Myocyte (in vitro differentiated cells): ENCODE measurements at regions not wholly inside any gene's neighbourhood (a gene's known extent, or its start where the extent isn't known, plus 50 kb on each side); places are given as distances from the start of the nearest gene placed in this dataset.
"Not testable (repeated sequence)": the region's sequence is repeated elsewhere in the genome, so short reads cannot be mapped to it uniquely, and the experiment has no call there.

Source experiments
- DNase-seq: peaks from one replicate; pipeline ENCODE4 v3.0.0-alpha.2; 2012; ENCODE audit warnings: low read depth

DNA sequence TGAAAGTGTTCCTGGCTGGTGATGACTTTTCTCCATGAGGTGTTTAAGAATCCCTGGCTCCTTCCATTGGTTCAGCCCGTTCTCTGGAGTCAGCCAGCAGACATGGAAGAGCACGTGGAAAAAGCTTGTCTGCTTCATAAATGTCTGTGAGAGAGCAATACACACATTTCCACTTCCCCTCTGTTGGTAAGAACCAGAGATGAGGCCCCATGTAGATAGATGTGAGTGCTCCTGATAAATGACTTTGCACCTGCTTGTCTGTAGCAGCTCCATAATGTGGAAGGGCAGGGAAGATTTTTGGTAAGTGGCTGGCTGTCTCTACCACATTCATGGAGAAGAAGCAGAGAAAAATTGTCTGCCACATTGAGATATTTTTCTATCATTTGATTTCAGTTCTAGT, 325.8 kb downstream of the LMO7 start:
- no peak for DNase-seq

DNA sequence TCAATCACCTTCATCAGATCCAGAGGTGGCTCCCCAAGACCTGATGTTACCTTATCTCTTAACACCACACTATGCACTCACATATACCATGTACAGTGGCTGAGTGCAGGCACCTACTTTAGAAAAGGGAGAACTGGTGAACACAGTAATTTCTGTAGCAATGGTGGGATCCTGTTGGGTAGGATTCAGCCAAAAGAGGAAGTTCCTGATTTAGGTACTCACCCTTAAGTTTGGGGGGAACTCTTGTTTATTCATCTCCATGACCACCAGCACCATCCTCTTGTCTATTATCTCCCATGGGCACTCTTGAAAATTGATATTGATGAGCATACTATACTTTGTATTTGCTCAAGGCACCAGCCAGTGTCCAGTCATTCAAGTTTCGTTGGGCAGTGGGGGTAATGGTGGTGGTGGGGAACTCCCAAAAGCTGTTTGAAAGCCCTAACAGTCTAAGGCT, 324.4 kb downstream of the LMO7 start:
- DNase-seq, result no peak

DNA sequence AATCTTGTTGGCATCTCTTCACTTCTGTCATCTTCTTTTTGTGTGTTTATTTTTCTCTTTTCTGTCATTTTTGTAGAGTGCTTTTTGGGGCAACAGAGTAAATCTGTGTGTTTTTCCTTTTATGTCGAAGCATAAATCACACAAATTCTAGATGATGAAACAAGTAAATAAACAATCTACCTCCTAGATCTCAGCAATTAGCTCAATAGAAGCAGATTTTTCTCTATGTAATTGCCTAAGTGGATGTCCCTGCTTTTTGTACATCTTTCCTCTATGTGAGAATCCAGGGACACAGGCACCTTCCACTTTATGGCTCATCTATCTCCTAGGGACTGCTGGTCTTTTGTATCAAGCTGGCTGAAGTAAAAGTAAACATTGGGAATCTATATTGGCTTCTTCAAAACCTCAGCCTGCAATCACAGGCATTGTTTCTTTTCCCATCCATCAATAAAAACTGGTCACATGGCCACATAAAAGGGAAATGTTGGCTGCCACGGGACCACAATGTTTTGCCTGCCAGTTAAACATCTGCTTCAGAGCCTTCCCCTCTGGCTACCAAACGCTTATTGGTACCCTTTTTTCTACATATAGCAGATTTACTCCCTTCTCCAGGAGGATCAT, 323.8 kb downstream of the LMO7 start:
- DNase-seq, result no peak

DNA sequence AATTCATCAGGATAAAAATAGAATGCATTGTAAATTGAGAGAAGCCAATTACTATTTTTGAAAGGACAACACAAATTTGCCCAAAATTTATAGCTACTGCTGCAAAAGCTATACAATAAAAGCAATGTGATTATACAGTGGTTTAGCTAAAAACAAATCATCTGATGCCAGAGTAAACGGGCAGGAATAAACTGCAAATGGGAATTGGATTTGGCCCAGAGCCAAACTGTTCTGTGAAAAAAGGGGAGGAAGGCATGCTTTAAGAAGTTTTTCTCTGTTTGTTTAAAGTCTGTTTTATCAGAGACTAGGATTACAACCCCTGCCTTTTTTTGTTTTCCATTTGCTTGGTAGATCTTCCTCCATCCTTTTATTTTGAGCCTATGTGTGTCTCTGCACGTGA, 317.5 kb downstream of the LMO7 start:
- DNase-seq, result not testable (repeated sequence)

DNA sequence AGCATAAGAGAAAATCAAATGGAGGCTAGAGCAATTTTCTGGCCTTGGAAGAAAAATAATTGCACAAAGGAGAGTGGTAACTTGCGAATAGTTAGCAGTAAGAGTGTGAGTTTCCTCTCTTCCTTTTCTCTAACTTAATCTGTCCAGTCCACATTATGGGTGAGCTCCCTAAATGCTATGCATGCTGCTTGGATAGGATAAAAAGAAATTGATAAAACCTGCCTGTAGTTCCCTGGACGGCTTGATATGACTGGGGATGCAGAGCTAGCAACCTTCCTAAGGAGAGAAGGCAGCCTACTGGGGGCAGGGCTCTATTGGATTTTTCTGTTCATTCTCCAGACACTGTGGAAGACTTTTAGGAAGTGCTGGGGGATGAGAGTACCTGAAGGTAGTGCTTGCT, 311.3 kb downstream of the LMO7 start:
- DNase-seq, result no peak

DNA sequence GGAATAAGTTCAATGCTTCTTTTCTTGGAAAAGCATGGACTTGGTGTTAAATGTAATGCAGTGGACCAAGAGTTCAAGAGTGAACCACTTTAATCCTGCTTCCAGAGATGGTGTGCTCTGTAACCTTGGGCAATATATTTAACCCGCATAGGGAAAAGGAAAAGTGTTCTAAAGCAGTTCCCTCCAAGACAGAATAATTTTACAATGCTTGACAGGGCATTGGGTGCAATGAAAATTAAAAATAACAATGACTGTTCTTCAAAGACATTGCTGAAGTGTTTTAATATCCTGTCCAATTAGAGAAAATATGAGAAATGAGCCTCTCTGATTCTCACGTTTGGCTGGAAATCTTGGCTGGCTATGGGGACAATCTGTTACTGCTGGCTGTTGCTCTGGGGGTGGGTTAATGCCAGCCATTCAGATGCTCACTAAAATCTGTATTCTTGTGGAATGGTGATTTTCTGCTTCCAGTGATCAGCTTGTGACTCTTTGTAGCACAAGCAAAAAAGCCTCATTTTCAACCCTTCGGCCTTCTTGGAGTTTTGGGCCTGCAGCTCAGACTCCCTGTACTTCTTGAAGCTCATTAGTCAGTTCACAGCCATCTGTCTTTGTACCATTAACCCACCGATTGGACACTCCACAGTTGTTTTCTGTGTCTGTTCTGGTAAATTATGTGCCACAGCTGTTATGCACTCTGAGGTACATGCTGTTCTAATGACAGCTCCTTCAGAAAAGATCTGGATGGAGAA, 310.6 kb downstream of the LMO7 start:
- peak; percentile 84 for DNase-seq

DNA sequence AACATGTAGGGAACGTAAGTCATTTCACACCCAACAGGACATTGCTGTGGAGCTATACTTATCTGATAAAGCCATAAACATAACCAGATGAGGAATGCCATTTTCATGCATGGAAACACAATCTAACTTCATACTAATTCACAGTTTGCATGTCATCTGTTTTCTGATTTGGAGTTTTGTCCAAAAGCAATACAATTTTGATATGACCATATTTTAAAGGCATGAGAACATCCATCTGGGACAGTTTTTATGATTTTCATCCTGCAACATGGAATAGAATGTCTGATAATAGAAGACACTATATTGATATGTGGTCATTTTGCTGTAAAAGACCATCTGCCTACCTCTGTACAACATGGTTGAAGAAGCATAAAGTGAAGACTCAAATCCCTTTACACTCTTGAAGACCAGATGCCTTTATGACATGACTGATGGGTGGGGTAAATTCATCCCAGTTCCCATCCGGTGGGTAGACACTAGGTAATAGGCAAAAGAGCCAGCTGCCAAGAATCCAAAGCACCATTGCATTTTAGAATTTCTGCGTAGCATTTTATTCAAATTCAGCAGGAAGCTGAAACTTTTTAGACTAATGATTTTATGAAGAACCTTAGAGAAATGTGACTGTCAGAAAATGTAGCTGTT, 309.8 kb downstream of the LMO7 start:
- DNase-seq, result no peak

DNA sequence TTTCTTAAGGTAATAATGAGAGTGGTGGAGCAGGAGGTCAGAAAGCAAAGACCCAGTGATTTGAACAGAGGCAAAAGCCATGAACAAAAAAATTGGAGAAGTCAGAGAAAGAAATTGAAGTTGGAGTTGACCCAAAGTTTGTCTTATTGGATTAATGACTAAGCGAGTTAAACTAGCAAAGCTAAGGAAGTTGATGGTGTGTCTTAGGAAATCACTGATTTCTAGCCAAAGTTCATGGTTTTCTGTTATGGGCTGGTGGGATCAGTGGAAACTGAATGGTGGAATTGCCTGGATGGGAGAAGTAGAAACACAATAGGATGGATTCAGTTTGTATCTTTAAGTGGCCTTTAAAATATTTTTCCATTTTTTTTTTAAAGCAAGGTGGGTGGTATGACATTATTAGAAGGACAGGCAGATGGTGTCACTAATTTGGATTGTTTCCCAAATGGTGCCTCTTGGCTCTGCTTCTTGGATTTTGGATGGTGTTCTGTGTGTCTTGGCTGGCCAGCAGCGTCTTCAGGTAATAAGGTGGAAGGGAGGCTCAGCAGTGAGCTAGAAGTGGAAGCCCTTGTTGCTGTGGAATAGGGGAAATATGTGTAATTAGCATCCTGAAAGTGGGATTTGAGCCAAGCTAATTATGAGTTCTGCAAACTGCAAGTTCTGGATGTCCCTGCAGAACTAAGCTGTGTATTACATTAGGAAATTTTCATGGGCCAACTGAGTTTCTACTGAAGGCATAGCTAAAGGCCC, 302.9 kb downstream of the LMO7 start:
- DNase-seq, result no peak

DNA sequence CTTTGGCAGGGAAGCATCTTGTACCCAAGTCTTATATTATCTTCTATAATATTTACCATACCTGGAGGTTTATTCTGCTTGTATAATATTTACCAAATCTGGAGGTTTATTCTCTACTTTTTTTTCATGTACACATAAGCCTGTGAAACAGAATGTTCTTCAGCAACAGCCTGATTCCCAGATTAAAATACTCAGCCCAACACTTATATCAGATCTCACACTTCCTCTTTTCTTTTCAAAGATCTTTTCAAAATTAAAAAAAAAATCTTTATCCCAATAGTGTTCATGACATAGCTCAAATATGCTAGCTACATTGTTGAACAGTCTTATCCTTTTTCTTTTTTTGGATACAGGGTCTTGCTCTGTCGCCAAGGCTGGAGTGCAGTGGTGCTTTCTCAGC, 300.7 kb downstream of the LMO7 start:
- DNase-seq, result no peak

DNA sequence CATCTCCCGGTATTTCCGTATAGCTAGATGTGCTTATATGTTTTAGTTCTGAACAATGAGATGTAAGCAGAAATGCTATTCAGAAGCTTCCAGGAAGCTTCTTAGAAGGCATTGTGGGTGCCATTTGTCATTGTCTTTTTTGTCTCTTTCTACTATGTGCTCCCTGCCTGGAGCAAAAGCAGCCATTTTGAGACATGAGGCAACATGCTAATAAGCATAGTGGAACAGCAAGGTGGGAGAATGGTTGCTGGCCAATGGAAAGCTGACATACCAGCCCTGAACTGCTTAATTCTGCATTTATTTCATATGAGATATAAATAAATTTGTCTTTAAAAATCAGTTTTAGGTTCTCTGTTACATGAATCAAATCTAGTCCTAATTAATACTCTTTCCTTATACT, 299.7 kb downstream of the LMO7 start:
- no peak for DNase-seq

DNA sequence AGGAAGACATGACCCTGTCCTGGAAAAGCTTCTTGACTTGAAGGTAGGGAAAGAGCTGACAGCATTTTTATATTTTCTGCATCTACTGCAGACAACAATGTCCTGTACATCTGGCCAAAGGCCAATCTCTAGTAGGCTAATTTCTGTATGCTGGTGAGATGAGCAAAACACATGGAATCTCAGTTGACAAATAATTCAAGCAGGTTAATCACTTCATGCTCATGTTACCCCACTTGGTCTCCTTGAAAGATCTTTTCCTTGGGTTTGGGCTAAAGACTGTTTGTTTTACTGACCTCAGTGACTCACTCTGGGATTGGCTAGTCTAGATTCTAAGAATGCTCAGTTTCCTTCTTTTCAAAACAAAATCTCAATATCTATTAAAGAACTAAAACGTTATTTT, 298.8 kb downstream of the LMO7 start:
- DNase-seq, result peak; percentile 23

DNA sequence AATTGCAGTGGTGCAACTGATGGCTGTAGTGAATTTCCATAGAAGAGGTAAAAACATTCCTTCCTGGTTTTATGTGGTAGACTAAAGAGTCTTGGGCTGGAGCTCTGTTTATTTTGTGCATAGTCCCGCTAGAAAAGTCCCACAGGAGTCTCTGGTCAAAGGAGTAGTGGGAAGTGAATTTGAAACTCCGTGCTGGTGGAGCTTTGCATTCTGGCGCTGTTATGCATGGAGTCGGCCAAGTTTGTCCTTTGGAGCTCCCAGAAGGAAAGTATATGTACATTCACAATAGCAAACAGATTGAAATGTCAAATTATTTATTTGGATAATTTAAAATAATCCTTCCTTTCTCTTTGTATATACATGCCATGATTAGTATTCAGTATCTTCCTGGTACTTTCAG, 296.5 kb downstream of the LMO7 start:
- DNase-seq, result no peak

DNA sequence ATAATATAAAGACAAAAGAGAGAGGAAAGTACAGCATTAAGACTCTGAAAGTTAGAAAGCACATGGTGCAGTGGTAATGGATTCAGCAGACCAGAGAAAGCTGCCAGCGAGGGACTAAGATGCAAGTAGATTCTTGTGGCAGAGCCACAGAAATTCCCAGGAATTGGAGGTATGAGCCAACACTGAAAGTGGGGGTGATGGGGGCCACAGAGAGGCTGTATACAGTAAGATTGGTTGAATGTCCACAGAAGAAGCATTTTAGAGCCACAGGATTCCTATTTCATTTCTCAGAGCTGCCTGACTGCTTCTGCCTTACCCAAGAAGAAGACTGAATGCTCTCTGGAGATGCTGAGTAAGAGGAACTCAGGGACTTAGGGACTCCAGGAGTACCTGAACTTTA, 295.0 kb downstream of the LMO7 start:
- peak; percentile 38 for DNase-seq

DNA sequence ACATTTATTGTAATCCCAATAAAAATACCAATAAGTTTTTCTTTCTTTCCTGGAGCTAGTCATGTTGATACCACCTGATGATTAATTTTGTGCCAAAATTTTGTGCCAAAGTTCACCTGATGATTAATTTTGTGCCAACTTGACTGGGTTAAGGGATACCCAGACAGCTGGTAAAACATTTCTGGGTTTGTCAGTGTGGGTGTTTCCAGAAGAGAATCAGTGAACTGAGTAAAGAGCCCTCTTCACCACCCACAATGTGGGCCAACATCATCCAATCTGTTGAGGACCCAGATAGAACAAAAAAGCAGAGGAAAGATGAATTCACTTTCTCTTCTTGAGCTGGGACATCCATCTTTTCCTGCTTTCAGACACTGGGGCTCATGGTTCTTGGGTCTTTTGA, 292.9 kb downstream of the LMO7 start:
- DNase-seq, result no peak

DNA sequence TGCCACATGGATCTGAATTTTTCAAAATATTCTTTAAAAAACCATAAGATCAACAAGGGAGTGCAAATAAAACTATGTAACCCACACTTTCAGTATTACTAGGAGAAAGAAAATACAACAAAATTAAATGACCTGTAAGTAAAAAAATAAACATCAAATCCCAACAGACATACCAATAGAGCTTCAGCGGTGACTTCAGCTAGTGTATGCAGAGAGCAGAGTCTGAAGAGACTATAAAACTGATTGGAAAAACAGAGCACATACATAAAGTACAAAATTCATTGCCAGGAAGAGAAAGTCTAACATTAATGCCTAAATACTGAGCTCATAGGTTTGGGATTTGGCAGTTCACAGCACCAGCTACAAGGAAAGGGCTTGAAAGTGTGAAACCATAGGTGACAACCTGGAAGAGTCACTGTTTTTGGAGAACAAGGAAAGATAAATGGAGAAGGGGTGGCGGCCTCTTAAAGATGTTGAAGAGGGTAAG, 291.1 kb downstream of the LMO7 start:
- DNase-seq, result no peak

DNA sequence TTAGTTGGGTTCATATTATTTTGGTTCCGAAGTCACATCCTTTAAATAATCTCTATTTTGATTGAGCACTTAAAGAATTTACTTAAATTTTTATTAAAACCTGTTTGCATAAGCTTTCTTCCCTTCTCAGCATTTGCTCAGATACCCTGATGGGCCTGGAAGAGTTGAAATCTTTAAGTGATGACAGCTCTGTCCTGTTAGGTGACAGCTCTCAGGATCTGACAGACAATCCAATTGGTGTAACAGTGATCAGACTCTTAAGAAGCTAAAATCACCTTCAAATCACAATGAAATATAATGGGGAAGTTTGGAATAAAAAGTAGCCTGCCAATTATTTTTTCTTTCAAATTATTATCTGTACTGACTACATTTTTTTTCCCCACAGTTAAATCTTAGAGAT, 284.4 kb downstream of the LMO7 start:
- DNase-seq, result no peak

DNA sequence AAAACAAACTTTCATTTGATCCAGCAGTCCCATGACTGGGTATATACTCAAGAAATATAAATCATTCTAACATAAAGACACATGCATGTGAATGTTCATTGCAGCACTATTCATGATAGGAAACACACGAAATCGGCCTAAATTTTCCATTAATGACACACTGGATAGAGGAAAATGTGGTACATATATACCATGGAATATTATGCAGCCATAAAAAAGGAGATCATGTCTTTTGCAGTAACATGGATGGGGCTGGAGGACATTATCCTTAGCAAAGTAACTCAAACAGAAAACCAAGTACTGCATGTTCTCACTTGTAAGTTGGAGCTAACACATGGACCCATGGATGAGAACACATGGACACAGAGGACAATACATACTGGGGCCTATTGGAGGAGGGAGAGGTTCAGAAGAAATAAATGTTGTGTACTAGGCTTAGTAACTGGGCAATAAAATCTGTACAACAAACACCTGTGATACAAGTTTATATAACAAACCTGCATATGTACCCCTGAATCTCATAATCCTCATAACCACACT, 283.6 kb downstream of the LMO7 start:
- no peak for DNase-seq

DNA sequence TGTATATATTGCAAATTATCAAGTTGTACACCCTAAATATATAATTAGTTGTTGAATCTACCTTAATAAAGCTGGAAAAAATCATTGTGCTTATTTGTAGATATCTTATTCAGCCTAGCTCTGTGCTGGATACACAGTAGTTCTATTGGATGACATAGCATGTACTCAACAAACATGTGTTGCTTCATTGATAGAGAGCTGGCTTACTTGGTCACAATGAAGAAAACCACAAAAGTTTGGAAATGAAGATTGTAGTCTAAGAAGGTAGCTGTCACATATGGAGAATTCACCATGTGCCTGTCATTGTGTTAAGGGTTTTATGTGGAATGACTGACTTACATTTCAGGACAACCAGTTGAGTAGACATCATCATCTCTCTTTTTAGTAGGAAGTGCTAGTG, 278.9 kb downstream of the LMO7 start:
- DNase-seq, result no peak

DNA sequence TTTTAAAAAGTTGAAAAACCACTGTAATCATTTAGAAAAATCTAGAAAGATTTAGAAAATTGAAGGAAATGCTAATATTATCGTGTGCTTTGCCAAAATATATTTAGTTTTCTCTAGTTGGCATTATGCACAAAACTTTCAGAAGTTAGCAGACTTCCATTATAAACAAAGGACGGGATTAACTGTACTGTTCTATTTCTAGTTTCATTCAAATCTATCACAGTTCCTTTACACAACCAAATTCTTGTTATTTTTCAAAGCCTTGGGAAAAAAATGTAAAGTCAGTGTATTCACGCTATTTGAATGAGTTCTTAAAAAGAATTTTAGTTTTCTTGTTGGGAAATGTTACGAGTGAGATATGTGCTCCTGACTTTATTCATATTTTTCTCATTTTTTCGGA, 277.8 kb downstream of the LMO7 start:
- DNase-seq, result no peak

DNA sequence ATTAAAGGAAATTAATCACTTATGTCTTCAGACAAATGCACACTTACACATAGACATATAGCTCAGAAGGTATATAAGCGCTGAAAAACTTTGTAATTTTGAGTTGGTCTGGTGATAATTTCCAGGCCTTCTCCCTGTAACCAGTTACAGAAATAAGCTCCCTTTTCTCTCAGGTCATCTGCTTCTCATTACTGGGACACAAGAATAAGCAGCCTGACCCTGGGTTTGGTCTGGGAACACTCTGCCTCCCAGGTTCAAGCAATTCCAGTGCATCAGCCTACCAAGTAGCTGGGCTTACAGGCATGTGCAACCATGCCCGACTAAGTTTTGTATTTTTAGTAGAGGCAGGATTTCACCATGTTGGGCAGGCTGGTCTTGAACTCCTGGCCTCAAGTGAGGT, 274.5 kb downstream of the LMO7 start:
- DNase-seq, result no peak
